ENCODE measurements at regions not wholly inside any gene's neighbourhood (a gene's known extent, or its start where the extent isn't known, plus 50 kb on each side); places are given as distances from the start of the nearest gene placed in this dataset.

DNA sequence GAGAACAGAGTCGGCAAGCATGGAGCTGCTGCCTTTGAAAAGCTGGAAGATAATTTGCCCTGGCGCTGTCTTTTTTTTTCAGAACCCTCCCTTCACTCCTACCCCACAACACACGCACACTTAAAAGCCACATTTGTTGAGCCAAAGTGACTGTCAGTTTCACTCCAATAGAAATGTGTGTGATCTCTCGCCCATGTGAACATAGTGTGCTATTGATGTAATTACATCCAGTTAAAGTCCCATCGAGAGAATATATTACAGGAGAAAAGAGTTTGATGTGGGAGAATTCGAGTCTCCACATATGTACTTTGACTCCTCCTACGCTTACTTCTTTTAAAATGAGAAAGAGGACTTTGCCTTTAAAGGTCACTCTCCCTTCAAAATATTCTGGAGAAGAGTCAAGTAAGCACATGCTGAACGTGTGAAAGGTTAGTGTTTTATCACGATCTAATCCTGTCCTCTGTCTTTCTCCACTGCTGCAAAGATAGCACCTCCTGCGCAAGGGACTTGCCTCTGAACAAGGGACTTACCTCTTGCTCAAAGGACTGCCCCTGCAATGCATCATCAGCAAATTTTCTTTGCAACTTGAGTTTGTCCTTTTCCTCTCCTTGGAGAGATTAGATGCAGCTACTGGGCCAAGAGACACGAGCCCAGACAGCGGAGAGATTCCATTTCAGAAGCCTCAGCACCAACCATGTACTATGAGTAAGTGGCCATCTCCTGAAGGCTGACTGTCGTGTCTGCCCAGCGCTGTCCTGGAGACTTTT, 613.9 kb downstream of the PTPRU start:
- Mint-ChIP-seq H3K27me3 (peaks cover 1% of the 10 kb centered on the region), H3K4me1 (peaks cover 2% of the 10 kb centered on the region), H3K4me3 (no peak overlapping the region), H3K27ac (no peak overlapping the region), H3K9me3 (no peaks in the 10 kb centered on the region), H3K36me3 (ENCODE audit: low read depth) (no peaks in the 10 kb centered on the region)
- POLR2A ChIA-PET = no interaction called here
- no peak for DNase-seq
- CTCF ChIA-PET = no interaction called here

DNA sequence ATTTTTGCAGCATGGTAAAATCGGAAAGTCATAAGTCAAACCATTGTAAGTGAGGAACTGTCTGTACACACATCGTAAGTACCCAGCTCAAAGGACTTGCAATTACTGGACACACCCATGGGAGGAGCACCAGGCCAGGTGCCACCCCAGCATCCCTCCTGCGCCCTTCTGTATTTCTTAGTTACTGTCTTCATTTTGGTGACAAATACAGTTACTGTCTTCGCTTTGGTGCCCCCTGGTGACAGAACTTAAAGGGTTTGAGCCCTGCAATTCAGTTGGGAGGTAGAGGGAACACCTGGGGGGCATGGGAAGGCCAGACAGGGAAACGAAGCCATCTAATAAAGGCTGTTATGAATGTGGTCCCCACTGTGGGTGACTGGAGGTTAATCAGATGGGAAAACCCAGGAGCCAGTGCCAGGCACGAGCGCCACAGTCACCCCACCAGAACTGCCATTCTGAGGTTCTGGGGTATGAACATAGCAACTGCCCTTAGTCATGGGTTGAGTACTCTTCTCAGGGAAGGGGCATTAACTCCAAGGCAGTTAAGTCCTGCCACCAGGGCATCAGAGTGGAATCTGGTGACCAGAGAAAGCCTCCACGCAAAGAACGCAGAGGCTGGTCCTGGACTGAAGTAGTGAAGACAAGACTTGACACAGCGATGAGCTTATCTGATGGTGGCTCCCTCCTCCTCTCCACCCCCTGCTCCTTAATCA, 612.9 kb downstream of the PTPRU start:
- DNase-seq = peak; percentile 52
- POLR2A ChIA-PET = no interaction called here
- Mint-ChIP-seq H3K27me3 (peaks cover 1% of the 10 kb centered on the region), H3K4me3 (no peak overlapping the region), H3K36me3 (ENCODE audit: low read depth) (no peaks in the 10 kb centered on the region), H3K4me1 (peaks cover 2% of the 10 kb centered on the region), H3K9me3 (no peaks in the 10 kb centered on the region), H3K27ac (no peak overlapping the region)
- CTCF ChIA-PET = interaction anchor here (1.0 to 1.4 kb wide), 2 partner anchors 56 to 139 kb away, joined by 3 to 5 read pairs; no protein-coding TSS in a partner anchor

DNA sequence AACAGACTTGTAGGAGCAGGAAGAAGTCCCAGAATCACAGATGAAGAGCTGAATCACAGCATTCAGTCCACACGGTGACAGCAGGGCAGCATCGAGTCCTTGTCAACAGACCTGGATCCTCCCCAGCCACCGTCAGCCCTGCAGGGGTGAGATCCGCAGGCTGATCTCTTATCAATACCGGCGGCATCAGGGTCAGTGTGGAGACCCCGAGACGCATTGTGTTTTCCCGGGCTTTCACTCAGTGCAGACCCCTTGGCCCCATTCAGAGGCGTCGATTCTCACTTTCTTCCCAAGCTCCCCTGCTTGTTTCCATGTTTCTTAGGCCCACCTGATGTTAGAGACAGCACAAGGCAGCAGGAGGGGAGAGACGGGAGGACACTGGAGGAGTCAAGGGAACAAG, 609.6 kb downstream of the PTPRU start:
- H3K9me3 Mint-ChIP-seq = peaks cover 10% of the 10 kb centered on the region
- ChIA-PET POLR2A (no interaction called here), CTCF (no interaction called here)
- H3K4me1 Mint-ChIP-seq = no peaks in the 10 kb centered on the region
- H3K4me3 Mint-ChIP-seq = no peak overlapping the region
- DNase-seq = no peak
- no peaks in the 10 kb centered on the region for H3K36me3 Mint-ChIP-seq (ENCODE audit: low read depth)
- H3K27ac Mint-ChIP-seq = no peak overlapping the region
- H3K27me3 Mint-ChIP-seq = no peaks in the 10 kb centered on the region

DNA sequence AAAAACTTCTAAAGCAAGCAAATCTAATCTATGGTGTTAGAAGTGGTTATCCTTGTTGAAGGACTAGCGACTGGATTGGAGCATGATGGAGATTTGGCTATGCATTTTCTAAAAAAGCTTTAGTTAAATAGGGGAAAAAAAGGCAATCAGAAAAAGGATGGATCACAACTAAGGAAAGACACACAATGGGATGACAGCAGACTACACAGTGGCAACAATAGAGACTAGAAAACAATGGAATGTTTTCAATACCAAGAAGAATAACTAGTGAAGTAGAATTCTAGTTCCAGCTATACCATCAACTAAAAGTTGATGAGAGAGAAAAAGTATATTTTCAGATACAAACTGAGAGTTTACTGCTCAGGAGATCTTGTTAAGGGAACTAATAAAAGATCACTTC, 605.8 kb downstream of the PTPRU start:
- peaks cover 10% of the 10 kb centered on the region for H3K9me3 Mint-ChIP-seq
- no peak for DNase-seq
- no peaks in the 10 kb centered on the region for H3K4me1 Mint-ChIP-seq
- peaks cover 2% of the 10 kb centered on the region for H3K27me3 Mint-ChIP-seq
- CTCF ChIA-PET = no interaction called here
- H3K27ac Mint-ChIP-seq = no peak overlapping the region
- no peak overlapping the region for H3K4me3 Mint-ChIP-seq
- no peaks in the 10 kb centered on the region for H3K36me3 Mint-ChIP-seq (ENCODE audit: low read depth)
- POLR2A ChIA-PET = no interaction called here

DNA sequence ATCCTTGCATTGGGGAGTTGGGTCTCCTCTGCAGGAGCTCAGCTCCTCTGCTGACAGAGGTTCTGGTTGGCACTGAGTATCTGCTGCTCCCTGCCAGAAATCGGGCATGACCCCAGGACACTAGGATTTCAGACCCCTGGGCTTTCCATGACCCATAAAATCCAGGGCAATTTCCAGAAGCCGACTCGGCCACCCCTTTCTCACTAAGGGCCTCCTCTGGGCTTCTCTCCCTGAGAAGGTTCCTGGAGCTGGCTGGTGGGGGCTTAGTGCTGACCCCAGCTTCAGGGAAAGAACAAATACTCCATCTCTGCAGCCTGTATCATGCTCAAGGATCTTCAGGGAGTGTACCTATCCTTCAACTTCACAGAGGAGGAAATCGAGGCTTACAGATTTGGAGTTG, 603.4 kb downstream of the PTPRU start:
- H3K36me3 Mint-ChIP-seq (ENCODE audit: low read depth) = no peaks in the 10 kb centered on the region
- POLR2A ChIA-PET = no interaction called here
- H3K4me3 Mint-ChIP-seq = no peak overlapping the region
- peaks cover 10% of the 10 kb centered on the region for H3K9me3 Mint-ChIP-seq
- H3K27ac Mint-ChIP-seq = no peak overlapping the region
- CTCF ChIA-PET = no interaction called here
- H3K4me1 Mint-ChIP-seq = no peaks in the 10 kb centered on the region
- peaks cover 2% of the 10 kb centered on the region for H3K27me3 Mint-ChIP-seq
- DNase-seq = no peak

DNA sequence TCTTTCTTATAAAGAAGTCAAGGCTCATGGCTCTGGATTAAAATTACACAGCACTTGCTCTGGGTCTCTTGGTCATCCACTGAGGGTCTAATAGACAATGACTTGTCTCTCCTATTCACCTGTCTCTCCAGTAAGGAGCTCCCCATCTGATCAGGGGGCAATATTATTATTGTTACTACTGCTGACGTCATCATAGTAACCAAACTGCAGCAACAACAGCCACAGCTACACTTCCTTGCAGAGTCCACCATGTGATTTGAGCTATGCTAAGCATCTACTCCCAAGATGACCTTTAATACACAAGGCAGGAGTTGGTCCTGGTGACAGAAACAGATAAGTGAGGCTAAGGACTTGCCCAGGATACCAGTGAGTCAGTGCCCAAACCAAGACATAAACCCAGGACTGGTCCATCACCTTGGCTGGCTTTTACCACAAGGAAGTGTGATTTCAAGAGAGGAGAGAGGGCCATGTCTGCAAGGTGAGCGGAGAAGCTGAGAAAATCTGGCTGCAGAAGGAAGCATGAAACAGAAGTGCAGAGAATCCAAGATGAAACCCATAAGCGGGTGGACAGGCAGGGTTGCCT, 602.5 kb downstream of the PTPRU start:
- ChIA-PET CTCF (no interaction called here), POLR2A (no interaction called here)
- Mint-ChIP-seq H3K36me3 (ENCODE audit: low read depth) (no peaks in the 10 kb centered on the region), H3K27me3 (peaks cover 2% of the 10 kb centered on the region), H3K4me1 (no peaks in the 10 kb centered on the region), H3K9me3 (peaks cover 10% of the 10 kb centered on the region), H3K4me3 (no peak overlapping the region), H3K27ac (no peak overlapping the region)
- no peak for DNase-seq

DNA sequence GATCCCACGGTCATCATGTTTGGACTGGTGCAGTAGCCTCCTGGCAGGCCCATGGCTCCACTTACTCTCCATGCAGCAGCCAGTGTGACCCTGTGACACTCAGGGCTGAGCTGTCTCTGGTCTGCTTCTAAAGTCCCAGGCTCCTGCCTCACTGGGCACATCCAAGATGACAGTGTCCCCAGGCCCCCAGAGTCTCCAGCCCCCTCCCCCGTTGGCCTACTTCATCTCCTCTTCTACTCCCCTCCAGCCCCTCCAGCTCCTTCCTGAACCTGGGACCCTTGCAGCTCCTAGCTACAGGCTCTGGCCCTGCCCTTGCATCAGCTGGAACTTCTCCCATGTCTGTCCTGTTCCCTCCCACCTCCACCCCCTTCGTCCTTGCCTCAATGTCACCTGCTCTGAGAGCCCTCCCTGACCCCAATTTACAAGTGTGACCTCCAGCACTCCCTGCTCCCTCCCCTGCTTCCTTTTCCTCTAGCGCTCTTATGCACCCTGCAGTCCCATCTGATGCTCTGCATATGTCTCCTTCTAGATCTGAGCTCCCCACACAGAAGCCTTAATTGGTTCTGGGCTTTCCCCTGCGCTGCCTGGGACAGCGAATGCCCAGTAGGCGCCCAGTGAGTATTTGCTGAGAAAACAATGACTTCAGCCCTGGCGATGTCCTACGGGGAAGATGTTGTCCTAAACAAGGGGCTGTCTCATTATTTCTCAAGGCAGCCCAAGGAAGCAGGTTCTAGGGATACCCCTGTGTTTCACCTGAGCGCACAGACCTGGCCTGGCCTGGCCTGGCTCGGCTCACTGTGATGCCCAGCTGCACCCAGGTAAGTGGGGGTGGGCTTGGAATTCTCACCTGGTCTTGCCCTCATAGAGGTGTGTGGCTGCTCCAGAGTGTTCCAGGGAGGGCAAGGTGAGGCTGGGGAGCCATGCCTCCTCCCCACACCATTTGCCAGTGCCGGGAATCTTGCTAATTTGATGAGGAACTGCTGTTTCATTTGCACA, 600.6 kb downstream of the PTPRU start:
- Mint-ChIP-seq H3K27ac (no peak overlapping the region), H3K4me3 (no peak overlapping the region), H3K36me3 (ENCODE audit: low read depth) (no peaks in the 10 kb centered on the region), H3K9me3 (peaks cover 4% of the 10 kb centered on the region), H3K4me1 (no peaks in the 10 kb centered on the region), H3K27me3 (peaks cover 2% of the 10 kb centered on the region)
- CTCF ChIA-PET = no interaction called here
- peak; percentile 8 for DNase-seq
- POLR2A ChIA-PET = no interaction called here

DNA sequence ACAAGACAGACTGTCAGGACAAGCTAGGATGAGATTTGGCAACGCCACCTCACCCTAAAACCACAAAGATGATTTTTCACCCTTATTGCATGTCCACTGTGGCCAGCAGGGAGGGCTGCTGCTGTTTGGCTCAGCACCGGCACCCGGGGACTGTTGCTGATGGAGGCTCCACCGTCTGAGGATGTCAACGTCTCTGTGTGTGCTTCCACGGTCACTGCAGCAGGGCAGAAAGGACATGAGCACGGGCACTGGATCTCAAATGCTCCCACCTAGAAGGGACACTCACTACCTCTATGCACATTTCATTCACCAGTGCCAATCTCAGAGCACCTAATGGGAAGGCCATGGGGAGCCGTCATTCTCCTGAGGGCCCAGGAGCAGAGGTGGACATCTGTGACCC, 599.6 kb downstream of the PTPRU start:
- no peak overlapping the region for H3K4me3 Mint-ChIP-seq
- ChIA-PET POLR2A (no interaction called here), CTCF (no interaction called here)
- H3K9me3 Mint-ChIP-seq = no peaks in the 10 kb centered on the region
- no peak overlapping the region for H3K27ac Mint-ChIP-seq
- H3K36me3 Mint-ChIP-seq (ENCODE audit: low read depth) = no peaks in the 10 kb centered on the region
- DNase-seq = peak; percentile 12
- peaks cover 2% of the 10 kb centered on the region for H3K27me3 Mint-ChIP-seq
- no peaks in the 10 kb centered on the region for H3K4me1 Mint-ChIP-seq

DNA sequence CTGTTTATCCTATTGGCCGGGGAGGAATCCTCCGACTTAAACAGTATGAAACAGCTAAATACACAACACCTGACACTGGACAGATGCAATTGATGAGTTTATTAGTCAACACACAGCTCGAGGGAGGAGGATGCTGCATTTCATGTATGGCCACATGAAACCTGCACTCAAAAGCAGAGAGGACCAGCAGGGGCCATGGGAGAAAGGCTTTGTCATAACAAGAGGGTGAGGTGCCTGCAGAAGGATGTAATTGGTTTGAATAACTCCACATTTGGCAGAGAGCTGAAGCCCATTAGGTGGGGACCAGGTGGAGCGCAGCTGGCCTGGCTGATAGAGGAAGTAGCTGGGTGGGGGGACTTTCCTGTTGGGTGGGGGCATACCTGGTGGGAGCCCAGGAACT, 599.1 kb downstream of the PTPRU start:
- Mint-ChIP-seq H3K4me3 (no peak overlapping the region), H3K27me3 (peaks cover 2% of the 10 kb centered on the region), H3K27ac (no peak overlapping the region), H3K4me1 (no peaks in the 10 kb centered on the region), H3K9me3 (no peaks in the 10 kb centered on the region), H3K36me3 (ENCODE audit: low read depth) (no peaks in the 10 kb centered on the region)
- ChIA-PET CTCF (no interaction called here), POLR2A (no interaction called here)
- peak; percentile 7 for DNase-seq

DNA sequence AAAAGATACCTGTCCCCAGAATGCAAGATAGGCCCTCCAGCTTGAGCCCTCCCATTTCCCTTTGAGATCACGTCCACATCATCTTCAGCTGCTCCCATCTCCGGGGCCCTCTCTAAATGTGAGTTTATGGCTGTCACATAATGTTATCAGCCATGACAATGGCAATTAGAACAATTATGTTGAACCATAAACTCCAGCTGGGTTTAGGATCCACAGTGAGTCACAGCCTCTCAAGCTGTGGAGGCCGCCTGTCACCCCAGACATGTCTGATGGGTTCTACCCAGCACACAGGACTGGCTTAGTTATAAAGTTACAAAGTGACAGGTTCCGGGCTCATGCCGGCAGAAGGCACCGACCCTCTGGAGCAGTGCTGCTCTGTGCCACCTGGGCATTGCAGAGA, 597.3 kb downstream of the PTPRU start:
- no peaks in the 10 kb centered on the region for H3K4me1 Mint-ChIP-seq
- no peaks in the 10 kb centered on the region for H3K9me3 Mint-ChIP-seq
- H3K27me3 Mint-ChIP-seq = no peaks in the 10 kb centered on the region
- peak; percentile 5 for DNase-seq
- CTCF ChIA-PET = no interaction called here
- H3K36me3 Mint-ChIP-seq (ENCODE audit: low read depth) = no peaks in the 10 kb centered on the region
- H3K27ac Mint-ChIP-seq = no peak overlapping the region
- H3K4me3 Mint-ChIP-seq = no peak overlapping the region
- POLR2A ChIA-PET = no interaction called here

DNA sequence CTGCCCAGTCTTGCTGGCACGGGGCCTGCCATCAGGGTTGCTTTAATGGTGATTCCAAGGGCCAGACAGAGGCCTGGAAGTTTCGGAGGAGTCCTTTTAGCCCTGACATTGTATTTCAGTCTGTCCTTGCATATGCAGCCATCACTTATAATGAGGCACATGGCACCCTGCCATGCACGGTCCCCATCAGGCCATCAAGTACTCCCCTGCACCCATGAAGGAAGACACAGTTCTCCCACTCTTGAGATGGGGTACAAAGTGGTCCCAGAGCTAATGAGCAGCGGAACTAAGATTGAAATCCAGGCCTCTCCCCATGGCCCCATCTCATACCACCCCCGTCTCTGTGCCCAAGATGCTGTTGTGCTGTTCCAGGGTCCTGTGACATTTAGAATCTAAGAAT, 596.6 kb downstream of the PTPRU start:
- POLR2A ChIA-PET = no interaction called here
- Mint-ChIP-seq H3K4me3 (no peak overlapping the region), H3K27me3 (no peaks in the 10 kb centered on the region), H3K4me1 (no peaks in the 10 kb centered on the region), H3K9me3 (no peaks in the 10 kb centered on the region), H3K27ac (no peak overlapping the region), H3K36me3 (ENCODE audit: low read depth) (no peaks in the 10 kb centered on the region)
- no peak for DNase-seq
- CTCF ChIA-PET = no interaction called here

DNA sequence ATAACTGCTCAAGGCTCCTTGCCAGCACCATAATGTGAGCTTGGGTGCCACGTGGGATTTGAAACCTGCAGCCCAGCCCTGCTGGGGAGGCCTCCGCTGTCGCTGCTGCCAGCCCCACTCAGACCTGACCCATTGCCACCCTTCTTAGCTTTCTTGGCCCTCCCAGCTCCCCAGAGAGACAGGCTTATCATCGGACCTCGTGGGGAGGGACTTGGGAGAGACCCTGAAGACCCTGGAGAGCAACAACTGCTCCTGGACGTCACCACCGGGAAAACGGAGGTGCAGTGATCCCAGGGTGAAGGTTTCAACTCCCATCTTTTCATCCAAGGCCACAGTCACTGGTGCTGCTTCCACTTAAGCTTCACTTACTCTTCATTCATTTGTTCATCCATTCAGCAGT, 596.1 kb downstream of the PTPRU start:
- H3K36me3 Mint-ChIP-seq (ENCODE audit: low read depth) = no peaks in the 10 kb centered on the region
- H3K27ac Mint-ChIP-seq = no peak overlapping the region
- H3K9me3 Mint-ChIP-seq = no peaks in the 10 kb centered on the region
- H3K4me3 Mint-ChIP-seq = no peak overlapping the region
- DNase-seq = peak; percentile 5
- no peaks in the 10 kb centered on the region for H3K4me1 Mint-ChIP-seq
- CTCF ChIA-PET = no interaction called here
- H3K27me3 Mint-ChIP-seq = no peaks in the 10 kb centered on the region
- POLR2A ChIA-PET = no interaction called here

DNA sequence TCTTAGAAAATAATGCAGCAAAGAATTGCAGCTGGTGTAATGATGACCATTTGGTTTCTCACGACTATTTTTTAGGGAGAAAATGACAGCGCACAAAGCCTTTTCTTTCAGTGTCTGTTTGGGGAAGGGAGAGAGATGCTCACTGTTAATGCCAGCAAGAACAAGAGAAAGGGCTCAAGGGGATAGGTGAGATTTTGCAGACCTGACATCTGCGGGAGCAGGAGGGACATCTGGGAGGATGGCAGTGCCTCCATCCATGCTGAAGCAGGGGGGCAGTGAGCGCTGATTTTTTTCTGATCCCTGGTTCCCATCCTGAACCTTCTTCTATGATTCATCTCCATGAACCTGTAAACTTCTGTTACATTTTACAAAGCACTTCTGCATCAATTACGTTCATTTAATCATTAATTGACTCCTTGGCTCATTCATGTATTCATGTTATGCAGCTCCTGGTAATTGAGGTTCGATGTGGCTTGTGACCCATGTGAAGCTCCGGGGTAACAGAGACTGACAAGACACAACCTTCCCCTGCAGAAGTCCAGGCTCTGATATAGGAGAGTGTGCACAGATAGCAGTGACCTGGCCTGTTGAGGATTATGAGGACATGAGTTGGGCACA, 595.3 kb downstream of the PTPRU start:
- peak; percentile 13 for DNase-seq
- Mint-ChIP-seq H3K27ac (no peak overlapping the region), H3K36me3 (ENCODE audit: low read depth) (no peaks in the 10 kb centered on the region), H3K4me3 (no peak overlapping the region), H3K9me3 (no peaks in the 10 kb centered on the region), H3K4me1 (no peaks in the 10 kb centered on the region), H3K27me3 (no peaks in the 10 kb centered on the region)
- ChIA-PET CTCF (no interaction called here), POLR2A (no interaction called here)
